ENCODE measurements at regions not wholly inside any gene's neighbourhood (a gene's known extent, or its start where the extent isn't known, plus 50 kb on each side); places are given as distances from the start of the nearest gene placed in this dataset.

- TF ChIP-seq PATZ1 (CRISPR knock-in tag; IDR thresholded peaks at IDR 0.05) (no peak), ATF3 (CRISPR knock-in tag; IDR thresholded peaks at IDR 0.05) (no peak), ZNF776 (CRISPR knock-in tag; IDR thresholded peaks at IDR 0.05) (no peak), ZNF407 (CRISPR knock-in tag; IDR thresholded peaks at IDR 0.05; ENCODE audit: not compliant biosample characterization) (no peak), PRDM4 (CRISPR knock-in tag; IDR thresholded peaks at IDR 0.05; ENCODE audit: borderline replicate concordance) (no peak)
Measured at GRCh38 chrX:138492371-138492770, 219.1 kb downstream of the FGF13 start (continued).

All from HepG2 (cell line).